GM12878 (cell line): ENCODE measurements at regions not wholly inside any gene's neighbourhood (a gene's known extent, or its start where the extent isn't known, plus 50 kb on each side); places are given as distances from the start of the nearest gene placed in this dataset.

Source experiments
- ATAC-seq: fragments of 200-7000 bp; cut with Tn5 transposase; 3 replicates; pipeline ENCODE4 v1.9.1; 2020; ENCODE audit warnings: mild to moderate bottlenecking, moderate library complexity
- BruUV-seq: library from RNA; stranded (reverse); fragments of 400-500 nt; replicated peaks from 2 replicates; lab custom pipeline; 2021; lab: Mats Ljungman, UMichigan
- CTCF ChIA-PET: fragments of 300-600 bp; sonication (Branson Sonifier 250); formaldehyde crosslinking; extraction: SDS; loops from one replicate; lab custom pipeline; 2021; ENCODE audit warnings: inconsistent platforms; lab: Yijun Ruan, JAX
- POLR2A ChIA-PET: fragments of 350-600 bp; formaldehyde crosslinking; extraction: SDS; loops from one replicate; lab custom pipeline; 2021; ENCODE audit warnings: inconsistent platforms; lab: Charles Lee
- RAD21 ChIA-PET: fragments of 300-600 bp; sonication (Branson Sonifier 250); formaldehyde crosslinking; loops from one replicate; lab custom pipeline; 2023; ENCODE audit warnings: antibody characterized with exemption; ENCODE audit not compliant: unreplicated experiment; lab: Charles Lee
- SMC1A ChIA-PET: fragments of 300-600 bp; sonication (Branson Sonifier 250); formaldehyde crosslinking; loops from one replicate; lab custom pipeline; 2023; ENCODE audit not compliant: unreplicated experiment, uncharacterized antibody; lab: Charles Lee
- DNase-seq: peaks from one replicate; pipeline ENCODE4 v3.0.0-alpha.2; 2011; ENCODE audit warnings: low read depth, low spot score
- FAIRE-seq: peaks from 3 replicates; lab custom pipeline; 2011; peaks lifted over from hg19 to GRCh38; lab: Jason Lieb, UNC
- H2AFZ ChIP-seq: 2 replicates; pipeline ENCODE4 v1.6.0; 2011; ENCODE audit warnings: low read depth, low read length, control low read depth; ENCODE audit not compliant: control insufficient read depth
- H3K27ac ChIP-seq: 2 replicates; pipeline ENCODE4 v1.5.1; 2011; ENCODE audit warnings: control low read depth; ENCODE audit not compliant: control insufficient read depth, insufficient read depth
- H3K27me3 ChIP-seq, 2 experiments: replicated peaks in 1 of 2; 2 replicates each; pipeline versions ENCODE4 v1.6.0 to v1.6.1; 2011; ENCODE audit warnings: low read length in 1 of 2; ENCODE audit not compliant: control insufficient read depth in 2 of 2, insufficient read depth in 2 of 2
- H3K36me3 ChIP-seq, 2 experiments: 2 replicates each; pipeline ENCODE4 v1.5.1; 2011; ENCODE audit warnings: low read length in 1 of 2; ENCODE audit not compliant: control insufficient read depth in 2 of 2, insufficient read depth in 2 of 2
- H3K4me1 ChIP-seq: 2 replicates; pipeline ENCODE4 v1.6.1; 2011; ENCODE audit warnings: mild to moderate bottlenecking, low read length, moderate library complexity, mixed read lengths; ENCODE audit not compliant: control insufficient read depth, insufficient read depth
- H3K4me2 ChIP-seq: 2 replicates; pipeline ENCODE4 v1.6.0; 2011; ENCODE audit warnings: control low read depth; ENCODE audit not compliant: control insufficient read depth, insufficient read depth
- H3K4me3 ChIP-seq: fragments of 200-600 bp; sonication (generic); 2 replicates; pipeline ENCODE4 v1.5.1; 2016
- H3K79me2 ChIP-seq: 2 replicates; pipeline ENCODE4 v1.6.0; 2011; ENCODE audit warnings: low read length; ENCODE audit not compliant: control insufficient read depth, insufficient read depth
- H3K9ac ChIP-seq: 2 replicates; pipeline ENCODE4 v1.8.0; 2011; ENCODE audit warnings: low read length, control low read depth, mixed read lengths; ENCODE audit not compliant: control insufficient read depth, insufficient read depth
- H3K9me3 ChIP-seq: replicated peaks from 3 replicates; pipeline ENCODE4 v1.5.1; 2011; ENCODE audit warnings: mild to moderate bottlenecking, low read length; ENCODE audit not compliant: control insufficient read depth, insufficient read depth
- H4K20me1 ChIP-seq: 2 replicates; pipeline ENCODE4 v1.6.0; 2011; ENCODE audit not compliant: control insufficient read depth, insufficient read depth
- ATF7 ChIP-seq: fragments of 450-650 bp; IDR thresholded peaks from 2 replicates; pipeline ENCODE4 v1.6.1; 2016; ENCODE audit warnings: low read depth, mild to moderate bottlenecking
- BACH1 ChIP-seq: fragments of 450-650 bp; IDR thresholded peaks from 2 replicates; pipeline ENCODE4 v1.6.1; 2017; ENCODE audit warnings: mild to moderate bottlenecking, borderline replicate concordance
- BCL11A ChIP-seq: IDR thresholded peaks from 2 replicates; pipeline ENCODE4 v1.6.1; 2011; ENCODE audit warnings: low read depth, low read length
- BCL3 ChIP-seq: IDR thresholded peaks from 2 replicates; pipeline ENCODE4 v1.6.1; 2011; ENCODE audit warnings: borderline replicate concordance, low read depth, mild to moderate bottlenecking, moderate library complexity, low read length; ENCODE audit not compliant: insufficient read depth, poor library complexity, severe bottlenecking
- ESRRA ChIP-seq: IDR thresholded peaks from 2 replicates; pipeline ENCODE4 v1.6.1; 2012; ENCODE audit warnings: mild to moderate bottlenecking, low read length, improper control_type of control experiment
- EZH2 ChIP-seq: IDR thresholded peaks from 2 replicates; pipeline ENCODE4 v1.6.1; 2012; ENCODE audit warnings: low read depth, mild to moderate bottlenecking, control low read depth, inconsistent platforms, low read length, borderline replicate concordance; ENCODE audit not compliant: control insufficient read depth
- IKZF2 ChIP-seq, 2 experiments: fragments of 450-650 bp; IDR thresholded peaks; 2 replicates each; pipeline ENCODE4 v1.6.1; 2017; ENCODE audit warnings: mild to moderate bottlenecking in 2 of 2, moderate library complexity in 2 of 2
- MTA2 ChIP-seq: fragments of 450-650 bp; IDR thresholded peaks from 2 replicates; pipeline ENCODE4 v1.6.1; 2016; ENCODE audit warnings: low read depth, mild to moderate bottlenecking, moderate library complexity
- NBN ChIP-seq: fragments of 450-650 bp; IDR thresholded peaks from 2 replicates; pipeline ENCODE4 v1.6.1; 2016
- PAX8 ChIP-seq: fragments of 450-650 bp; IDR thresholded peaks from 2 replicates; pipeline ENCODE4 v1.6.1; 2017; ENCODE audit warnings: mild to moderate bottlenecking, moderate library complexity
- PBX3 ChIP-seq: IDR thresholded peaks from 2 replicates; pipeline ENCODE4 v1.6.1; 2011; ENCODE audit warnings: mild to moderate bottlenecking, low read depth, low read length, moderate library complexity; ENCODE audit not compliant: insufficient replicate concordance
- RAD51 ChIP-seq: fragments of 450-650 bp; IDR thresholded peaks from 2 replicates; pipeline ENCODE4 v1.6.1; 2016; ENCODE audit warnings: moderate library complexity, mild to moderate bottlenecking, inconsistent platforms
- RELA ChIP-seq: fragments of 450-650 bp; IDR thresholded peaks from 2 replicates; pipeline ENCODE4 v1.8.0; 2014; ENCODE audit warnings: borderline replicate concordance; ENCODE audit not compliant: partially characterized antibody
- SKIL ChIP-seq: fragments of 450-650 bp; IDR thresholded peaks from 2 replicates; pipeline ENCODE4 v1.6.1; 2017; ENCODE audit warnings: mild to moderate bottlenecking, low read depth, inconsistent platforms; ENCODE audit not compliant: poor library complexity, severe bottlenecking
- SMAD5 ChIP-seq: IDR thresholded peaks from 2 replicates; pipeline ENCODE4 v1.6.1; 2016; ENCODE audit warnings: antibody characterized with exemption, low read depth
- SPI1 ChIP-seq: IDR thresholded peaks from 2 replicates; pipeline ENCODE4 v1.6.1; 2011; ENCODE audit warnings: low read depth, mild to moderate bottlenecking, low read length, moderate library complexity, borderline replicate concordance; ENCODE audit not compliant: insufficient read depth
- ZNF217 ChIP-seq: fragments of 450-650 bp; IDR thresholded peaks from 2 replicates; pipeline ENCODE4 v1.6.1; 2017; ENCODE audit warnings: antibody characterized with exemption, mild to moderate bottlenecking
- ZNF274 ChIP-seq: IDR thresholded peaks from one replicate; pipeline ENCODE4 v1.8.0; 2011; ENCODE audit not compliant: insufficient read length, insufficient read depth
- WGBS: methylation state at CpG from one replicate; pipeline ENCODE4 v1.1.6; 2016; ENCODE audit warnings: low lambda C conversion rate; ENCODE audit not compliant: insufficient replicate concordance, insufficient coverage; ENCODE audit errors: missing lambda C conversion rate; 5-methylcytosine and 5-hydroxymethylcytosine counted together
- in situ Hi-C: fragments of 300-500 bp; cut with MboI; formaldehyde crosslinking; loops from 9 replicates; pipeline ENCODE4 v1.14.3; 2018; ENCODE audit warnings: mixed read lengths
- intact Hi-C: fragments of 100-400 bp; cut with micrococcal nuclease; formaldehyde crosslinking; loops from one replicate; pipeline ENCODE4 v1.14.2; 2022; ENCODE audit not compliant: unreplicated experiment

GRCh38 chr10:65701168-65701776 is 1224.6 kb upstream of the LRRTM3 start (continued):
- no peak for TF ChIP-seq SMAD5
- TF ChIP-seq ESRRA: no peak
- no peak for TF ChIP-seq NBN
- TF ChIP-seq BACH1: no peak
- TF ChIP-seq ATF7: no peak
- TF ChIP-seq PAX8: no peak
- TF ChIP-seq EZH2: no peak
- no peak for TF ChIP-seq RELA
- TF ChIP-seq, all 136 proteins: peak for 9

GRCh38 chr10:65708057-65708456 is 1217.8 kb upstream of the LRRTM3 start:
- ChIA-PET SMC1A (interaction anchor here (0.8 kb wide), 1 partner anchor 261 kb away, joined by 3 read pairs; no protein-coding TSS in a partner anchor), POLR2A (no interaction called here), CTCF (no interaction called here), RAD21 (no interaction called here)
- H3K4me3 ChIP-seq: no peak overlapping the region
- H3K9ac ChIP-seq: no peak overlapping the region
- H4K20me1 ChIP-seq: no peaks in the 10 kb centered on the region
- 31% methylated on average over 1 of the region's 1 CpG for WGBS
- no TSS peak for BruUV-seq
- no peak for DNase-seq
- H3K4me1 ChIP-seq: no peaks in the 10 kb centered on the region
- intact Hi-C loops (no loop called here), in situ Hi-C loops (no loop called here)
- H3K36me3 ChIP-seq: no peaks in the 10 kb centered on the region
- no peak overlapping the region for H3K4me2 ChIP-seq
- no peak overlapping the region for H3K27ac ChIP-seq
- no peak for FAIRE-seq
- peak; percentile 95 for ATAC-seq
- no peak overlapping the region for H2AFZ ChIP-seq
- no peaks in the 10 kb centered on the region for H3K79me2 ChIP-seq
- H3K9me3 ChIP-seq: no peaks in the 10 kb centered on the region
- no peaks in the 10 kb centered on the region for H3K27me3 ChIP-seq
- TF ChIP-seq MTA2: peak; percentile 68
- no peak for TF ChIP-seq ZNF274
- TF ChIP-seq BACH1: no peak
- TF ChIP-seq IKZF2 (IDR thresholded peaks at IDR 0.05): peak; percentile 29 to 30; a peak in 2 of 4 replicates
- TF ChIP-seq SKIL: peak; percentile 47
- TF ChIP-seq SPI1: peak; percentile 95
- 0 out of 2 replicates have a peak, but pooled peaks have one; percentile 35 for TF ChIP-seq BCL11A
- no peak for TF ChIP-seq PBX3
- TF ChIP-seq BCL3: no peak
- peak; percentile 35; the same call in 1 of the 2 replicates for TF ChIP-seq RAD51
- TF ChIP-seq ZNF217: no peak
